Muscle of leg (tissue), 3 donors: ENCODE measurements at regions not wholly inside any gene's neighbourhood (a gene's known extent, or its start where the extent isn't known, plus 50 kb on each side); places are given as distances from the start of the nearest gene placed in this dataset.
A peak's percentile ranks its signal among the peaks of the same experiment; 100 is the strongest.

Experiments used
- DNase-seq: peaks from one replicate; pipeline ENCODE4 v3.0.0; 2013
- H3K27ac ChIP-seq: one replicate; pipeline ENCODE4 v1.5.1; 2013; ENCODE audit warnings: mild to moderate bottlenecking, low read length, control low read depth
- H3K27me3 ChIP-seq: one replicate; pipeline ENCODE4 v1.6.1; 2013; ENCODE audit warnings: low read length; ENCODE audit not compliant: control insufficient read depth, insufficient read depth
- H3K36me3 ChIP-seq: one replicate; pipeline ENCODE4 v1.6.1; 2013; ENCODE audit warnings: low read length; ENCODE audit not compliant: control insufficient read depth, insufficient read depth
- H3K4me1 ChIP-seq: one replicate; pipeline ENCODE4 v1.6.1; 2013; ENCODE audit warnings: low read length; ENCODE audit not compliant: control insufficient read depth, insufficient read depth
- H3K4me3 ChIP-seq: one replicate; pipeline ENCODE4 v1.5.1; 2013; ENCODE audit warnings: low read length, control low read depth
- H3K9me3 ChIP-seq: replicated peaks from 2 replicates; pipeline ENCODE4 v1.6.1; 2013; ENCODE audit warnings: low read depth, low read length; ENCODE audit not compliant: control insufficient read depth
- WGBS: methylation state at CpG from one replicate; pipeline ENCODE4 v1.1.5; 2013; ENCODE audit warnings: missing lambda C conversion rate; ENCODE audit not compliant: insufficient coverage; 5-methylcytosine and 5-hydroxymethylcytosine counted together

DNA sequence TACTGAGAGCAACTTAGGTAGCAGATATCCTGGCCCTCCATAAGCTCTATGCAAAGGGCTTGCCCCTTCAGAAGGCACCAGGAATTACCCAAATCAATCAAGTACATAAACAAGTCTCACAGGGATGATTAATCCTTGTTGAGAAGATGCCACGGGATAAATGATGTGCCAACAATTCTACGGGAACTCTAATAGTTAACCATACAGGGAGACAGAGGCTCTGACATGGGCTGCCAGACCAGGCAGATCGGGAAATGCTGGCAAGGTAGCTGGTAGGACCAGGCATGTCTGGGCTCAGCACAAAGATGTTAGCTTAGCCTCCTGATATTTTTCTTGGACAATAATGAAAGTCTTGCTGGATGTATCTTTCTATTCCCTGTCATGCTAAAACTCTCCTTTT lies 249.3 kb upstream of the THBS1 start:
- Histone ChIP-seq H3K4me3 (no peak overlapping the region), H3K27ac (no peak overlapping the region), H3K36me3 (no peaks in the 10 kb centered on the region), H3K27me3 (no peaks in the 10 kb centered on the region), H3K4me1 (peaks cover 4% of the 10 kb centered on the region), H3K9me3 (no peaks in the 10 kb centered on the region)
- 77% methylated on average over 2 of the region's 3 CpGs for WGBS
- DNase-seq = no peak

DNA sequence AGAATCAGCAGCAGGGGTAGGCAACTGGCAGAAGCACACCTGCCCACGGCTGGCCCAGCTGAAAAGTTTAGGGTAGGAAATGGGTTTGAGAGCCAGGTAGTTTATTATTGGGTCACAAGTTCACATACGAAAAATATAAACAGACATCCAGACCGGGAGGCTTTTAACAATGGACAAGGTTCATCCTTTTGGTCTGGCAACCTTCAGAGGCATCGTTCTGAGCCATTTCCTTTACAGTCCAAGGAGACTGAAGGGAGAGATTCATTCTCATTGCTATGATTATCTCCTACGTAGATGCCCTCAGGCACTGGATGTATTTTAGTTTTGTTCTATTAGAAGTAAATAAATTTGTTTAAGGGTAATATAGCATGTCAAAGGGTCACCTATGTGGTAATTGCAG lies 248.0 kb upstream of the THBS1 start:
- H3K9me3 ChIP-seq = no peaks in the 10 kb centered on the region
- H3K27me3 ChIP-seq = no peaks in the 10 kb centered on the region
- WGBS = 43% methylated on average over 1 of the region's 5 CpGs
- no peak overlapping the region for H3K4me3 ChIP-seq
- no peak for DNase-seq
- peaks cover 10% of the 10 kb centered on the region for H3K4me1 ChIP-seq
- H3K27ac ChIP-seq = no peak overlapping the region
- no peaks in the 10 kb centered on the region for H3K36me3 ChIP-seq

DNA sequence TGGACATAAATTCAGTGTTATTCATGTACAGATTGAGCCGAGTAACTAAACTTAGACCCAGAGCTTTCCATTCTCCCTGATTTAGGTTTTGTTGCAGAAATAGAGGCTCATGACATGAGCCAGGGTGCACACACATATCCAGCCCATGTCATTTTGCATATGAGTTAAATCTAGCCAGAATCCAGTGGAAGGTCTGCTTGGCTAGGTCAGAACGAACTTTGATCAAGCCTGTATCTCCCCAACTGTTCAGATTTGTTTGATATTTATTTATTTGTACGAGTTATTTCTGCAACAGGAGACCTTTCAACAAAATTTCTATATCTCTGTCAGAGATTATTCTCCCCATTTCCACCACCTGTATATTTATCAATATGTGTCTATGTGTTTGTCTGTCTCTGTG lies 247.5 kb upstream of the THBS1 start:
- no peak for DNase-seq
- Histone ChIP-seq H3K4me1 (peaks cover 10% of the 10 kb centered on the region), H3K9me3 (no peaks in the 10 kb centered on the region), H3K27ac (no peak overlapping the region), H3K27me3 (no peaks in the 10 kb centered on the region), H3K36me3 (no peaks in the 10 kb centered on the region), H3K4me3 (no peak overlapping the region)
- no CpG with 5 or more reads among the region's 3 CpGs for WGBS

DNA sequence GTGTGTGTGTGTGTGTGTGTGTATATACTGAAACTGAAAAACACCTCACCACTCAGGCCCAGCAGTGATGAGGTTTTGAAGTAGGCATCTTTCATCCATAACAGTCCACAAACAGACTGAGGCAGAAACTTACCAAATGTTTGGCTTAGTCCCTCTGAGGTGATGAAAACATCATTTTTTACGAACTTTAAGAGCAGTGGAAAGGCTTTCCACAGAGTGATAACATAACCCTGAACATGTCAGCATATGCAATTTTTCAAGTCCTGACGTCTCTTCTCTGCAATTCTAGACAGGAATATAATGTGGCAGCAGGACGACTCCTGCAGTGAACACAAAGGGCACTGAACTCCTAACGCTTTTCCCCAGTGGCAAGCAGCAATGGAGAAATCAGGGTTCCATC lies 247.0 kb upstream of the THBS1 start:
- WGBS = 57% methylated on average over 4 of the region's 4 CpGs

DNA sequence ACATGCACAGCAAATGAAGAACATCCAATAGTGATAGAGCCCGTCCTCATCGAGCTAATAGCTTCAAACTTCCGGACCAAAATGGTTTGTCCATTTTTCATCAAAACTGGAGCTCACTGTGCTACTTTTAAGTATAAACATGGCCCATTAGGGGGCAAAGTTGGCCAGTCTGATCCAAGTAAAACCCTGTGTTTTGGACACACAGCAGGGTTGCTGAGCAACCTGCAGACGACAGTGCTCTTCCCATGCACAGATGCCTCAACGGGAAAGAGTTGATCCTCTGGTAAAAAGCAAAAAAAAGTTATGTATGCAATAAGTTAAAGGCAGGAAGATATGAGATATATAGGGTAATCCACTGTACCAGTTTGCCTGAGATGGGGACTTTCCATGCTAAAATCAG lies 244.0 kb upstream of the THBS1 start:
- DNase-seq = peak; percentile 47
- H3K27me3 ChIP-seq = no peaks in the 10 kb centered on the region
- H3K4me1 ChIP-seq = peaks cover 10% of the 10 kb centered on the region
- 29% methylated on average over 3 of the region's 5 CpGs for WGBS
- H3K27ac ChIP-seq = no peak overlapping the region
- H3K4me3 ChIP-seq = no peak overlapping the region
- no peaks in the 10 kb centered on the region for H3K9me3 ChIP-seq
- no peaks in the 10 kb centered on the region for H3K36me3 ChIP-seq

More for the DNA sequence above, 247.0 kb upstream of the THBS1 start:
- H3K9me3 ChIP-seq = no peaks in the 10 kb centered on the region
- no peak overlapping the region for H3K4me3 ChIP-seq
- H3K36me3 ChIP-seq = no peaks in the 10 kb centered on the region
- no peak overlapping the region for H3K27ac ChIP-seq
- no peak for DNase-seq
- peaks cover 10% of the 10 kb centered on the region for H3K4me1 ChIP-seq
- no peaks in the 10 kb centered on the region for H3K27me3 ChIP-seq

DNA sequence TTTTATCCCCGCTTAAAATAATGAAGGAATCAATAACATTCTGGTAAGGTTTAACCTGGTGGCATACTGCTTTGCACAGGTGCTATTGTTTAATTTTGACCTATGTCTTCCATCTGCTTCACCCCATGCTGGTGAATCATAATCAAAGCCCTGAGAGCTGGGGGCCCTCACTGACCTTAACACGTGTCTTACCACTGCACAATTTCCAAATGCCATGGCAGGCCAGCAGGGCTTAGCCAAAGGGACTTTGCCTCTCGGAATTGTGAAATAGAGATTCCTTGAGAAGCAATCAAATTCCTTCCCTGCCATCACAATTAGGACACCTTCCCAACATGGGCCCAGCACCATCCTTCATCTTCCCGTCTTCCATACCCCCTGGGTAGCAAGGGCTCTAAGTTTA lies 242.6 kb upstream of the THBS1 start:
- no peaks in the 10 kb centered on the region for H3K36me3 ChIP-seq
- no peak for DNase-seq
- whole genome bisulfite sequencing = 95% methylated on average over 3 of the region's 4 CpGs

DNA sequence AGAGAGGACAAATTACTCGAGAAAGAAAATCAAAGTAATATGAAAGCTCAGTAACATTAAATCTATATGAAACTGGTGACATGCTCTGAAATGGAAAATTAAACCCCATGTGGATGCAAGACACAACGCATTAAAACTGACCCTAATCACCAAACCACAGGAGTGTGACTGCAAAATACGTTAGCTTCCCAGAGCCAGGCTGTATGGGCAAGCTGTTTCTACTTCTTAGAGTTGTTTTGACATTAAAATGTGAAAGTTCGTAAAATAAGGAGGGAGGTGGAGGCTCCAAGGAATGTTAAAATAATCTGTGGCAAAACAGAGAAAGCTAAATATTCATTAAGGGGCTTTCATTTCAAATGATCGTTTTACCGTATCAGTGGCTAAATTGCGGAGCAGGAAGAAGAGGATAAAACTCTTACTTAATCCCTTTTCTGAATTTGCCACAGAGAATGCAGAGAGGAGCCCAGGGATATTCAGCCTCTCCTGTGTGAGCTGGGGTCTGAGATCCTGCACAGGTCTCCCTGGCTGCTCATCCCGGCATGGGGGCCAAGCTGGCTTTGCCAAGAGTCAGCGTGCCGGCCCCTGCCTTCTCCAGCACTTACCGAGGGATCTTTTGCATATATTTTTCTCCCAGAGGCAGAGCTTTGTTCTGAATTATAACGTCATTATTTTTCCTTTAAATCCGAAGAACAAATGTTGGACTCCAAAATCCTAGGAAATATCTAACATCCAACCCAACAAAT lies 239.8 kb upstream of the THBS1 start:
- Histone ChIP-seq H3K27me3 (no peaks in the 10 kb centered on the region), H3K27ac (peak overlapping the region; percentile 51), H3K4me1 (peaks cover 6% of the 10 kb centered on the region), H3K36me3 (no peaks in the 10 kb centered on the region), H3K4me3 (no peak overlapping the region), H3K9me3 (peaks cover 7% of the 10 kb centered on the region)
- DNase-seq = peak; percentile 83
- WGBS = 27% methylated on average over 7 of the region's 13 CpGs

More for the DNA sequence above, 242.6 kb upstream of the THBS1 start:
- H3K4me3 ChIP-seq = no peak overlapping the region
- H3K27ac ChIP-seq = no peak overlapping the region
- no peaks in the 10 kb centered on the region for H3K27me3 ChIP-seq
- H3K4me1 ChIP-seq = peaks cover 6% of the 10 kb centered on the region
- peaks cover 4% of the 10 kb centered on the region for H3K9me3 ChIP-seq

DNA sequence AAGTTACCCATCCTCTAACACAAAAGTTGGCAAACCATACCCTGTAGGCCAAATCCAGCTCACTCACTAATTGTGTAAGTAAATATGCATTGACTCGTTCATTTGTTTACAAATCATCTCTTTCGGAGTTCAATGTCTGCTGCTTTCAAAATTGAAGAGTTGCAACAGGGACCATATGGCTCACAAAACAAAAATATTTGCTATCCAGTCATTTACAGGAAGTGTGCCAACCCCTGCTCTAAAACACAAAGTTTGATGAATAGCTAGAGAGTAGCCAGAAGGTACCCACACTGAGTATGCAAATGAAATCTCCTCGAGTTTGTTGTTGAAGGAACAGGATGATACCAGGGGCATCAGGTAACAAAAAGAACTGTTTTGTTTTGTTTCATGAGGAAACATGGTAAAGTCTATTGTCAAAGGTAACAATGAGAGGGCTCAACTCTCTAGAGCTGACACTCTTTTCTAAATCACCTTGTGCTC lies 236.2 kb upstream of the THBS1 start:
- no CpG with 5 or more reads among the region's 3 CpGs for WGBS
- H3K36me3 ChIP-seq = no peaks in the 10 kb centered on the region
- no peak for DNase-seq

DNA sequence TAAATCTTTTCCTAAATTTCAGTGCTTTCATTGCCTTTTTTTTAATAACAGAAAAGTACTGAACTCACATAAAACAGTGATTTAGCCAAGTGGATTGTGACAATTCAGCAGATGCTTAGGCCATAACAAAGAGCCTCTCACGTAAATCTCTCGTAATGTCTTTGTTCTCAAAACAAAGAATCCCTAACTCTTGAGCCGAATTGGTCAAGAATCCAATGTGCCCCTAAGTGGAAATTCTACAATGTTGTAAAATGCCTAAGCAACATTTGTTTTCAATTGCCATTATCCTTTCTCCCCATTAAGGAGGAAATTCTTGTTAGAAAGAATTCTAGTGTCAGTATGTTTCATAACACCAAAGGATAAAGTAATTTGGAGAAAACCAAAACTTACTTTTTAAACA lies 235.7 kb upstream of the THBS1 start:
- H3K36me3 ChIP-seq = no peaks in the 10 kb centered on the region
- H3K27me3 ChIP-seq = no peaks in the 10 kb centered on the region
- no peaks in the 10 kb centered on the region for H3K4me1 ChIP-seq
- no CpG with 5 or more reads among the region's 3 CpGs for WGBS
- no peak overlapping the region for H3K27ac ChIP-seq
- H3K9me3 ChIP-seq = peaks cover 7% of the 10 kb centered on the region
- no peak for DNase-seq
- no peak overlapping the region for H3K4me3 ChIP-seq

More for the DNA sequence above, 236.2 kb upstream of the THBS1 start:
- Histone ChIP-seq H3K4me1 (no peaks in the 10 kb centered on the region), H3K9me3 (peaks cover 7% of the 10 kb centered on the region), H3K27ac (no peak overlapping the region), H3K27me3 (no peaks in the 10 kb centered on the region), H3K4me3 (no peak overlapping the region)

DNA sequence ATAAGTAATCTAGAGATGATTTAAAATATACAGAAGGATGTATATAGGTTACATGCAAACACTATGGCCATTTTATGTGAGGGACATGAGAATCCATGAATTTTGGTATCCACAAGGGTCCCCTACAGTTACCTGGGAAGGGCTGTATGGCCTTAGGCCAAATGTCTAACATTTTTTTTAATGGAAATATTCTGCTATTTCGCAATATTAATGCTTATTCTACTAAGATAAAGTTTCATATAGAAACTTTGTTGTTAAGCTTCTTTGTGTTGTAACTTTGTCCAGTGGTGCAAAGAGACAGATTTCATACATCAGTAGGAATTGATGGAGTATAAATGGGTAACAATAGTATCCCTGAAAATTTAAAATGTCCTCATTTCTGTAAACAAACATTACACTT lies 233.4 kb upstream of the THBS1 start:
- no peaks in the 10 kb centered on the region for H3K27me3 ChIP-seq
- H3K9me3 ChIP-seq = peaks cover 4% of the 10 kb centered on the region
- no peaks in the 10 kb centered on the region for H3K4me1 ChIP-seq
- no peaks in the 10 kb centered on the region for H3K36me3 ChIP-seq
- no peak overlapping the region for H3K4me3 ChIP-seq
- WGBS = no CpG with 5 or more reads among the region's 1 CpG
- DNase-seq = no peak
- no peak overlapping the region for H3K27ac ChIP-seq

DNA sequence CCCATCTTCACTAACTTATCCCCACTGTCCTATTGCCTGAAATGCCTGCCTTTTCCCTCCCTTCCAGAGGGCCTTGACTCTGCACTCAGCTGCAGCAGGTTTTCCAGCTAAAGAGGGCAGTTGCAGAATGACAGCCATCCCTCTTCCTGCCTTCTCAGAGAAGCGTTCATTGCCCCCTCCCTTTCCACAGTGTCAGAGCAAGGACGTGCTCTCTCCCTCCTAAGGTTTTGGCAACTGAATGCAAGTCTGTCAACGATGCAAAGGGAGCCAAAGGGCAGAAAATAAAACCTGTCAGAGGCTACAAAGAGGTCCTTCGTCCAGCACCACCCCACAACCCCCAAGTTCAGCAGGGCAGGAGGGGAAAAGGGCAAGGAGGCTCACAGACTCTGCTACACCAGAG lies 230.1 kb upstream of the THBS1 start:
- H3K27ac ChIP-seq = no peak overlapping the region

More for the DNA sequence above, 230.1 kb upstream of the THBS1 start:
- no peaks in the 10 kb centered on the region for H3K27me3 ChIP-seq
- H3K4me3 ChIP-seq = no peak overlapping the region
- H3K4me1 ChIP-seq = no peaks in the 10 kb centered on the region
- no peaks in the 10 kb centered on the region for H3K9me3 ChIP-seq
- WGBS = 10% methylated on average over 3 of the region's 4 CpGs
- DNase-seq = no peak
- no peaks in the 10 kb centered on the region for H3K36me3 ChIP-seq
